CD4-positive, alpha-beta T cell treated with Interleukin-4 for 1 hour (primary cell): ENCODE measurements at regions not wholly inside any gene's neighbourhood (a gene's known extent, or its start where the extent isn't known, plus 50 kb on each side); places are given as distances from the start of the nearest gene placed in this dataset.
"Not testable (repeated sequence)": the region's sequence is repeated elsewhere in the genome, so short reads cannot be mapped to it uniquely, and the experiment has no call there.

ENCODE experiments used
- DNase-seq, 2 donors: peaks; one replicate each; pipeline ENCODE4 v3.0.0-alpha.2; 2020 to 2022

DNA sequence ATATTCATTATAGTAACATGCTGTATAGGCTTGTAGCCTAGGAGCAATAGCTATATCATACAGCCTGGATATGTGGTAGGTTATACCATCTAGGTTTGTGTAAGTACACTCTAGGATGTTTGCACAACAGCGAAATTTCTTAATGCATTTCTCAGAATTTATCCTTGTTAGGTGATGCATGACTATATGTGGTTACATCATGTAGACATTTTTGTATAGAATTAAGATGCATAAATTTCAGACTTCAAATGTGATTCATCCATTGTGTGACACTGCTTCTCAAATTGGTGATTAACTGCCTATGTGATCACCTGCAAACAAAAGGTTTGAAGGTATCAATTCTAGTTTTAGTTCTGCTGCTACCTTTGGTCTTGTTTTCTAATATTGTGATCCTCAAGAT lies 1787.0 kb upstream of the PIK3C3 start:
- no peak for DNase-seq

DNA sequence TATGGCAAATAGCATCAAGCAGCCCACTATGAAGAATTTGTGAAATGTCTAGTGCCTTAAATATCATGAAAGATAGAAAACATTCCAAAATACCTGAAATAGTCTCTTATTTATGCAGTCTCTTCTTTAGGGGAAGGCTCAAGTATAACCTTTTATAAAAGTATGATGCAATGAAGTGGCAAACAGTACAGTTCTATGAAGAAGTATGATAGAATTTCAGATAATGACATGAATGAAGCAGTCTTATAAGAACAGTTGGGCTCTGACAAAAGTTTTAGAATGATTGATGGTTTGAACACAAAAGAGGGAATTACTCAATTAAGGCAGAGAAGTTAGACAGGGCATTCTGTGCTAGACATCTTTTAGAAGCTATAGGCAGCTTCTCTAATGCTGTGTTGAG lies 1791.8 kb upstream of the PIK3C3 start:
- no peak for DNase-seq

DNA sequence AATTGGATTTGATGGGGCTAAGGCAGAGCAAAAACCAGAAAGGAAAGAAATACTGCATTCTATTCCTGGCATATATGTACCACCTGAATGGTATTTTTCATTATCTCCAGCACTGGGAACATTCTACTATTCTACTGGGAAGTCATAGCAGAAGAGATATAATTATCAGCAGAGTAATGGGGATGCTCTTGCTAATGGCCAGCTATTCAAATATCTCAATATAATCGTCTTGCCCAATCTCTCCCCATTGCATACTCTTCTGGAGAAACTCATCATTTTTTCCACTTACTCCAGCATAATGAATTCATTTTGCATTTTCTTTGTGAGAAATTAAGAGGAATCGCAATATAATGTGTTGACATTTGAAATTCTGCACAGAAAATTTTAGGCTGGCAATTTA lies 1794.7 kb upstream of the PIK3C3 start:
- no peak for DNase-seq

DNA sequence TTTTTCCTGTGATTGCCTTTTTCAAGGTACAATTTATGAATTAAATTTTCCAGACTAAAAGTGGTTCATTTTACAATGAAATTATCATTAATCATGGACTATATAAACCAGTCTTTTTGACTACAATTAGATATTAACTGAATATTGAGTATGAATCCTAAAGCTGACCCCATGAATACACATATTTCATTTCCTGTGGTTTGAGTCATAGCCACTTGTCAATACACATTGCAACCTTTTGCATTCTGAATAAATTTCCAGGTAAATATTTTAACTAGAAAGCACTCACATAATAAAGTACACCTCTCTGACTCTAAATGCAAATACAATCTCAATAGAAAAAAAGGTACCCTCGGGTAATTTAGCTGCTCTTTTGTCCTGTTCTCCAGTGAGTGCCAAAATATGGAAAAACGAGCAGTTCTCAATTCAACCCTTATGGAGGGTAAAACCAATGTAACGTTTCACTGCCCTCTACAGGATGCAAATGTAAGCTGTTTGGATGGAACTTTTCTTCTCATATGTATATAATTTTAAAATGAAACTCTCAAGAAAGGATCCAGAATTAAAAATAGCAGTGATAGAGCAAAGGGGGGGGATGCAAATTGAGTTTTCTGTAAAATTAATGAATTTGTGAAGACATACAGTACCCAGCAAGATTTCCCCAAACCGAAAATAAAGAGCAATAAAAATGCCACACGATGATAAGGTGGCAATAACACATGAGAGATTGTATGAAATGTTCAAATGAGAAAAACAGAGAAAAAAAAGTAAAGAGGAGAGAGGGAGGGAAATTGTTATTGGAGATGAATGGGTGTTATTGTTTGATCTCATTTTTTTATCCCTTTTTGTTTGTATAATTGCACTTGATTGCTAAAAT lies 1795.7 kb upstream of the PIK3C3 start:
- no peak for DNase-seq

DNA sequence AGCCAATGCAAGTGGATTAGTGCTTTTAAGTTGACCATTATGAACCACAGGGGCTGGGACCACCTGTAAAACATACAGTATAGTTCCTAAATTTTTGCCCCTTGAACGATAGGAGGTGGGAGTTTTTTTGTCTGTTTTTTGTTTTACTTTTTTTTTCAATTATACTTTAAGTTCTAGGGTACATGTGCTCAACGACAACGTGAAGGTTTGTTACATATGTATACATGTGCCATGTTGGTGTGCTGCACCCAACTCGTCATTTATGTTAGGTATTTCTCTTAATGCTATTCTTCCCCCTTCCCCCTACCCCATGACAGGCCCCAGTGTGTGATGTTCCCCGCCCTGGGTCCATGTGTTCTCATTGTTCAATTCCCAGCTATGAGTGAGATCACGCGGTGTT lies 1797.9 kb upstream of the PIK3C3 start:
- DNase-seq, result no peak

DNA sequence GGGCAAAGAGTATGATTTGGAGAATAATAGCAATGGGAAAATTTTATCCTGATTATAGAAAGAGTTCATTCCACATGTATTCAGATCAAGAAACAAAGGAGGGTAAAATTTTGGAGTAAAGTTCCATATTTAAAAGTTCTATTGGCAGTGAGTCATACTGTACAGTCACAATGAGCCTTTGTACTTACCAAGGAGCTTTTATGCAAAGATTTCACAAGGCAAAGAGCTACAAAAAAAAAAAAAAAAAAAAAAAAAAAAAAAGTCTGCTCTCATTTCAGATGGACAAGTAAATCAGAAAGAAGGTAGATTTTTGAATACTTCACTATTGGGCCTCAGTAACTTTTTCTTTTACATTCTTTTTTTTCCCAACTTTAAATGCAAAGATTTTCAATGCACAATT lies 1802.2 kb upstream of the PIK3C3 start:
- no peak for DNase-seq

DNA sequence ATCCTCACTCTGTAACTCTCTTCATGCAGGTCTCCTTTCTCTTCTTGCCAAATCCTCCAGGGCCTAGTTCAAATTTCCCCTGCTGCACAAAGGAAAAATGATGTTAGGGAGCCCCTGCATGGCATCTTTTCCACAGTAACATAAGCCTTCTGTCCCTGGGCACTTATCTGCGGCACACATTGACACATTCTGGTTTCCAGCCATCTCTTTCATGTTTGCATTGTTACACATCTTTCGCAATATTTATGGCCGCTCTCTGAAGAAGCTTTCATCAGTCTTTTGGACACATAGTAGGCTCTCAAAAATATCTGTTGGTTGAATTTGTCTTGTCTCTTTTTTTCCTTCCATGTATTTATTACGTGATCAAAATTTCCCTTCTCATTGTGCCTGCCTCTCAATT lies 1806.1 kb upstream of the PIK3C3 start:
- no peak for DNase-seq

DNA sequence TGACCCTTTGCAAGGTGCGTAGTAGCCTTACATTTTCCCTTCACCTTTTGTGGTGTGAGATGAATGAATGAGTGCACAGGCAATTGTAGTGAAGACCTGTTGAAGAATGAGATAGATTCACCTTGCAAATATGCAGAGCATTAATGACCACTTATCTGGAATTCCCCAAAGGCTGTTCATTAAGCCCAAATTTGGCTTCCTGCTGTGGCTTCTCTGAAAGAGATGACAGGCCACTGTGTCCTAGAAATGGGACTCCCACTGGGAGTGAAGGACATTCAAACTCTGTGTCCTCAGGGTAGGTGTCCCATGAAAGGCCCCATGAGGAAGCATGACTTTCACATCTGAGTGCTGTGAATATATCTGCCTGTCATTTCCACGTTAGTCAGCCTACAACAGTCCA lies 1821.8 kb upstream of the PIK3C3 start:
- no peak for DNase-seq

DNA sequence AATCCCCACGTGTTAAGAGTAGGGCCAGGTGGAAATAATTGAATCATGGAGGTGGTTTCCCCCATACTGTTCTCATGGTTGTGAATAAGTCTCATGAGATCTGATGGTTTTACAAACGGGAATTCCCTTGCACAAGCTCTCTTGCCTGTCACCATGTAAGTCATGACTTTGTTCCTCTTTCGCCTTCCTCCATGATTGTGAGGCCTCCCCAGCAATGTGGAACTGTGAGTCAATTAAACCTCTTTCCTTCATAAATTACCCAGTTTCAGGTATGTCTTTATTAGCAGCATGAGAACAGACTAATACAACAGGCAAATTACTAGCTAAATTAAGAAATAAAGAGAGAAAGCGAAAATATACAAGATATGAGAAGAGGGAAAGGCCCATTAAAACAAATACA lies 1822.6 kb upstream of the PIK3C3 start:
- DNase-seq, result not testable (repeated sequence)

DNA sequence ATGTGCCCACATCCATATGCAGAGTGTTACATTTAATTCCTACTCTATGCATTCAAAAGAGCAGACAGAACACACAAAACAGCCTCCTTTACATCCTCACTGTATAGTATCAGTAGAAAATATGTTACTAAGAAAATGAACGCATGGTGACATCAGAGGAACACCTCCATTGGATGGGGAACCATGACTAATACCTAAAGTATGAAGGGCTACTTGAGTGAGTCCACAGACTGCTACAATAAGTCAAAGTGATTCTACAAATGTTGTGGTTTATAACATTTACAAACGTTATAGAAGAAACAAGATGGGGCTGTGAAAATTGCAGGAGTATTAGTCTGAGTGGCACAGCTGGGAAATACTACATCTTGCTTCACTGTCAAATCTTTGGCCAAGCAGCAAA lies 1830.9 kb upstream of the PIK3C3 start:
- no peak for DNase-seq

DNA sequence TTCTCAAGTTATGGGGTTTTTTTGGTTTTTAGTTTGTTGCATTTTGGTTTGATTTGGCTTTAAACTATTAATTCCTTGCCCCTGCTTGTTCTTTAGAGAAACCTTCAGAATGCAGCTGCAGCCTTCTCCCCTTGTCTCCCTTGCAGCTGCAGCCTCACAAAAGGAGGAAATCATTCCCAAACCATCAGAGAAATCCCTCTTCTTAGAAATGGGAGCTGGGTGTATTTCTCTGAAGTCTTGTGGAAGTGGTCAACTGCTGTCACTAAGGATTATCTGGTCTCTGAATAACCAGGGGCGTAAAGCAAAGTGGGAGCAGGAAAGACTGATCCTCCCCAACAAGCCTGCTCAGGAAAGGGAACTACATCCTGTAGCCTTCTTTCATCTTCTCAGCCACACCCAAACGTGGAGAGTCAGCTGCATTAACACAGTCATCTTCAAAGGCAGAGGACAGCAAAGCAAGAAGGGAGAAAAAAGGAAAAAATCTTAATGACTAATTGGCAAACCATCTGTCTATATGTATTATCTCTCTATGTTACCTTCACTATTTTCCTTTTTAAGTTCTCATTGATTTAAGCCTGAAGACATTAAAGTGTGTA lies 1834.1 kb upstream of the PIK3C3 start:
- no peak for DNase-seq

DNA sequence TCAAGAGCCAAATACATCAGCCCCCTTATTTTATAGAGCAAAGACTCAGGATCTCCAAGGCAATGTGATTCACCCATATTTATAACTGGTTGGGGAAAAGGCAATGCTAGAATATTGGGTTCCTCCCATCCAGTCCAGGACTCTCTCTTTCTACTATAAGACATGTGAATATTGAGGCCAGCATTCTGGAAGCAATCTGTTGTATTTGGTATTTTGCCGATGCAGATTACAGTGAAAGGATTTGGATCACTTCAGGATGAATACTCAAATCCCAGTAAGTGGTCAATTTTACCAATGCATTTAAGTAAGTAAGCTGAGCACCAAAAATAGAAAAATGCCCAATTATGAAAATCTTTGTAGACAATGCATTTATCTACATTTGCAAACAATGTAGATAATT lies 1834.7 kb upstream of the PIK3C3 start:
- DNase-seq, result no peak

DNA sequence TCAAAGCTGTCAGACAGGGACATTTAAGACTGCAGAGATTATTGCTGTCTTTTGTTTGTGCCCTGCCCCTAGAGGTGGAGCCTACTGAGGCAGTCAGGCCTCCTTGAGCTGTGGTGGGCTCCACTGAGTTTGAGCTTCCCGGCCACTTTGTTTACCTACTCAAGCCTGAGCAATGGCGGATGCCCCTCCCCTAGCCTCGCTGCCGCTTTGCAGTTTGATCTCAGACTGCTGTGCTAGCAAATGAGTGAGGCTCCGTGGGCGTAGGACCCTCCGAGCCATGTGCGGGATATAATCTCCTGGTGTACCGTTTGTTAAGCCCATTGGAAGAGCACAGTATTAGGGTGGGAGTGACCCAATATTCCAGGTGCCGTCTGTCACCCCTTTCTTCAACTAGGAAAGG lies 1835.5 kb upstream of the PIK3C3 start:
- DNase-seq, result not testable (repeated sequence)

DNA sequence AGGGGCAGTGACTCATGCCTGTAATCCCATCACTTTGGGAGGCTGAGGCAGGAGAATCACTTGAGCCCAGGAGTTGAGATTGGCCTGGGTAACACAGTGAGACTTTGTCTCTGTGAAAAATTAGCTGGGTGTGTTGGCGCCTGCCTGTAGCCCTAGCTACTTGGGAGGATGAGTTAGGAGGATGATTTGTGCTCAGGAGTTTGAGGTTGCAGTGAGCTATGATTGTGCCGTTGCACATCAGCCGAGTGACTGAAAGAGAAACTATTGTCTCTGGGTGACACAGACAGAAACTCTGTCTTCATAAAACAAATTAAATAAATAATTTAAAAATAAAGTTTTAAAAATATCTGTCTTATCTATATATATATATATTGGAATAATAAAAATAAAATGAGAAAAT lies 1844.6 kb upstream of the PIK3C3 start:
- no peak for DNase-seq

DNA sequence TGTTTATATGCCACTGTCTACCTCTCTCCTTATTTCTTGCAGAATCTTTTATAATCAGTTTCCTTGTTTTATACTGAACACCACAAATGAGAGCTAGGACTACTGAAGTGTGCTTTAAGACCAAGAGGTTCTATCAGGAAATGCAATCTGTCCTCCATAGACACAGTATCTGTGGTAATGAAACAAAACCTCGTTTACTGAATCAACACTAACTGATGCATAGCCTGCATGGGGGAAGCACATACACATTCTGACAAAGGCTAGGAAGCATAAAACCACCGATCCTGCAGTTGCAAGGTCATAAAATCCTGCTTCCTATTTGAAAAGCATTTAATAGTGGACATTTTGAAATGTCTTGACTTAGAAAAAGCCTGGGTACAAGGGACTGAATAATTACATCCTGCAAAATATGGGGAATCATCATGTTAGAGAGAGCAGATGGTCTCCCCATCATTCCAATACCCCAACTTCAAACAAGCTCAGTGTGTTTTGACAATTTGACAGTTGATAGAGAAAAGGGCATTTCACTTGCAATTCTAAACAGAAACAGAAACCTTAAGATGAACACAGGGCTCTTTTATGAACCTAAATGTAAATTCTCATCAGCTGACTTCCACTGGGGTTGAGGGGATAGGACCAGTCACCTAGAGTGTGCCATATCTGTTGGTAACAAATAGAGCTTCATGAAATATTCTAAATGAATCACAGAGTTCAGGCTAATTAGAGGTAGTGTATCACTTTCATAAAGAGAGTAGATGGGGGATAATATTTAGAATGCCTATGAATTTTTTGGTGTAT lies 1845.6 kb upstream of the PIK3C3 start:
- DNase-seq, result no peak

DNA sequence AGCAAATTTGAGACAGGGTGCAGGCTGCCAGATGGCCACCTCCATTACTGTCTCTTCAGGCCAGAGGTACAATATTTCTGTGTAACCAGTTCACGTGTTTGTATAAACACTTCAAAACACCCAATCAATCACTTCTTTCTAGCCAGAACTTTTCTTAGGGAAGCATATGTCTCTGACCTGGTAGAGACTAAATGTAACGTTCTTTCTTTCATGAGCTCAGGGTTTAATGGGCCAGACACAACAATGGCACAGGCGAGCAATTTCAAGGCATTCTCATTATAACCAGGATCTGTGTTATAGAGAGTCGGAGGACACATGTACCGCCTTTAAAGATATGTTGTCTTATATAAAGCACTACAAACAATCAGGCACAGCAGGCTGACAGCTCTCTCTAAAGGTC lies 1846.4 kb upstream of the PIK3C3 start:
- DNase-seq, result no peak

DNA sequence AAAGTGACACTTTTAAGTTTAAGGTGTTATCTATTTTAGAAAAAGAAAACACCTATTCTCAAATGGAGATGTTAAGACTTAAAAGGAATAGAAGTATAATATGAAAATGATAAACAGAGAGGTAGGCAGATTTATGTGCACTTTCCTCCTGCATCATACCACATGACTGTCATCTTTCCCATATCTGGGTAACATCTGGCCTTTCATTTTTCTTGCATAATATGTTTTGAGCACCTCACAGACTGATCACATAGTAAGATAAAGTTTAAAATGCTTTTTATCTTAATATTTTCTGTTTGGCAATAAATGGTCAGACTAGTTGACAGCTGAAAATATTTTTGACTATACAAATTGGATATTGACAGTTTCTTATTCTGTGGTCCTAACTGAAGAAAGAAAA lies 1852.1 kb upstream of the PIK3C3 start:
- DNase-seq, result no peak

DNA sequence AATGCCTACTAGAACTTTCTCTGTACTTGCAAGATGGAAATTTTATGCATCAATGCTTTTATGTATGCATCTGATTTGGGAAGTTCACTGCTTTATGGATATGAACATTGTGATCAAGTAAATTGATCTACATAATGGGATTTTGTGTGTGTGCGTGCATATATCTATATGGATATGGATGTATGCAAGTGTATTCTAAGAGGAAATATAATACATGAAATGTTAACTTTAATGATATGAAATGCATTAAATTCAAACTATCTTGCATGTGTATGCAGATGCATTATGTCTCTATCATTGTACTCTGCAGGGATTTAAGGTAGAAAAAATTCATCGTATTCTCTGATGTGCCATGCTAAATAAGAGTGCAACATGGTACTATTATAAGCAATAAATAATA lies 1855.4 kb upstream of the PIK3C3 start:
- no peak for DNase-seq

DNA sequence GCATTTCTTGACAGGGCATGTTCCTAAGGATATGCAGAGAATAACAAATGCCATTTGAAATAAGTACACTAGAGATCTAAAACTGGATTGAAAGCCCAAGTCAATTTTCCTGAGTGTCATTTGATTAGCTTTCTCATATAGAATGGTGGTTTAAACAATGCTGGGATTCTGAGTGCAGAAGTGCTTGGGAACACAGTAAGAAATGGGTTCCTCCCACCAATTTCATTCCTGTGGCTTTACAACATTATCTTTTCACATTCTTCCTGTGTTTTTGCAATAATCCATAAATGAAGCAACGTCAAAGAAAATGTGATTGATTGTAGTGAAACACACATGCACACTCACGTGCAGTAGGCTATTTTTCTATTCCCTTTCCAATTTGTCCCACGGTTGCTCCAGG lies 1858.4 kb upstream of the PIK3C3 start:
- DNase-seq, result no peak

DNA sequence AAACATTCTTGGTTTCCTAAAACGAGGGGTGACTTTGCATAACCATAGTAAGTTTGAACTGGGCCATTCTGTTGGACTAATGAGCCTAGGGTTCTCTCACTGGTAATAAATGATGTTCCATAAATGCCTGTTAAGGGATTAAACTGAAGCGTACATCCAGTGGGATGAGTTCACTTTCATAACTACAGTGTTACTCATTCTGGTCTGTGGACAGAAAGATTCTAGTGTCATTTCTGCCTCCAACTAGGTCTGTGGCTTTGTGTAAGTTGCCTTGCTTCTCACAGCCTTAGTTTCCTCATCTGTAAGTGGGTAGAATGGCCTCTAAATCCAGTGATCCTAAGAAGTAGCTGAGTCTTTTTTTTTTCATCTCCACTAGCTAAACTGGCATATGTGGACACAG lies 1860.6 kb upstream of the PIK3C3 start:
- no peak for DNase-seq

DNA sequence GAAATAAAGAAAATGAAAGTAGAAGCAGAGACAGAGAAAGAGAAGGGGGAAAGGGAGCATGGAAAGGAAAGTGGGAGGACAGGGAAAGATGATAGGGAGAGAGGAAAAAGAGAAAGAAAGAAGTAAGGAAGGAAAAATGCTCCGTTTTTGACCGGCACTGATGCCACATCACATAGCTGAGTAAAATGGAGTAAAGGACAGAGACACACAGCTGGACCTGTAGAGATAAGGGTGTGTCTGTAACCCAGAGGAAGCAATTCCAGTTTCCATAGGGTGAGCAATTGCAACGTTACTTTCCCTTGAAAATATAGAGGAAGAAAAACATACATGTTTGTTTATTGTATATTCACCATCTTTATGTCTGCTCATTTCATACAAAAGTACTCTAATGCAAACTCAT lies 1866.9 kb upstream of the PIK3C3 start:
- no peak for DNase-seq

DNA sequence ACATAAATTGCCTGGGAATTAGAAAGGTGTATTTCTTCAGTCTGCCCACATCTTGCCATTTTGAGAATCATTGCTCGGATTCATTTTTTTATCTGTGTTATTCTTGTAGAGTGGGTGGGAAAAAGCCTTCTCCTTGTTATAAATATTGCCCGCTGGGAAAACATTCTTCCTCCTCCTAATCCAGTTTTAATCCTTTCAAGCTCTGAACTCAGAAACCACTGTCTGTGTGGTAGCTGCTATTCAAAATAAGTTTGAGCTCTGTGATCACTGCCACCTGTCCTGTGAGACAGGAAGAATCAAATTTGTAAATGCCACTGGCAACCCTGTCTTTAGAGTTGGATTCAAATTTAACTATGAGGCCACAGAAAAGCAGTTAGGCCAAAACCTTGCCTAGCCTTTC lies 1875.2 kb upstream of the PIK3C3 start:
- DNase-seq, result no peak

DNA sequence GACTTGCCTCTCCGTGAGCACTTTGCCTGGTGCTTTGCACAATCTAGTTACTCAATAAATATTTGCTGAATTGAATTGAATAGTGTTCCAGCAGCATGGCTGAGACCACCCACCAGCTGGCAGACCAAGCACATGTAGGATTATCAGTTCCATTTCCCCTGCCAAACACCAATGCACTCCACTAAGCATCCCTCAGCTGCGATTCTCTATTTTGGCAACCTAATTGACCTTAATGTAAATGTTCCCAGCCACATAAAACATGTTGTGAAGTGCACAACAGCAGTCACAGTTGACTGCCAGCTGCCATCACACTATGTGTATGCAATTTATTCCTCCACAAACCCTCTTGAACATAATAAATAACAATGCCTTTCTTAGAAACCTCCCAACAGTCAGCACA lies 1879.4 kb upstream of the PIK3C3 start:
- DNase-seq, result no peak

DNA sequence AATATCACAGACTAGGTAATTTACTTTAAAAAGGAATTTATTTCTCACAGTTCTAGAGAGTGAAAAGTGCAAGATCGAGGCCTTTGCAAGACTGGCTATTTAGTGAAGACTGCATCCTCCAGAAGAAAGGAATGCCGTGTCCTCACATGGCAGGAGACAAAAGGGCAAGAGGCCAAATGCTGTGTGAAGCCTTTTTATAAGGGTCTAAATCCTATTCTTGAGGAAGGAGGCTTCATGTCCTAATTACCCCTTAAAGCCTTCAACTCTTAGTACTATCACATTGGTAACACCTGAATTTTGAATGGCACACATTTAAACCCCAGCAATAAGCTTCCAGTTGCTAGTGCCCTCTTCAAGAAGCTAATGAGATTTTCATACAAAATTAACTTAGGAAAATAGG lies 1882.3 kb upstream of the PIK3C3 start:
- no peak for DNase-seq
